HepG2 (cell line): ENCODE measurements at regions not wholly inside any gene's neighbourhood (a gene's known extent, or its start where the extent isn't known, plus 50 kb on each side); places are given as distances from the start of the nearest gene placed in this dataset.

Experiments
- ATAC-seq: fragments of 200-7000 bp; cut with Tn5 transposase; 3 replicates; pipeline ENCODE4 v1.9.1; 2020; ENCODE audit warnings: mild to moderate bottlenecking, moderate library complexity
- BruUV-seq: library from RNA; stranded (reverse); fragments of 400-500 nt; replicated peaks from 2 replicates; lab custom pipeline; 2021; lab: Mats Ljungman, UMichigan
- CTCF ChIA-PET: fragments of 300-600 bp; formaldehyde crosslinking; extraction: SDS; loops from one replicate; lab custom pipeline; 2021; ENCODE audit warnings: low total read pairs, inconsistent platforms, low intra/inter-chr PET ratio; lab: Yijun Ruan, JAX
- POLR2A ChIA-PET: fragments of 350-600 bp; sonication (Branson Sonifier 250); formaldehyde crosslinking; loops from one replicate; lab custom pipeline; 2020; ENCODE audit warnings: antibody characterized with exemption, inconsistent platforms; lab: Yijun Ruan, JAX
- DNase-seq: peaks from one replicate; pipeline ENCODE4 v3.0.0-alpha.2; 2015; ENCODE audit warnings: low spot score
- FAIRE-seq: peaks from 3 replicates; lab custom pipeline; 2011; peaks lifted over from hg19 to GRCh38; lab: Jason Lieb, UNC
- H2AFZ ChIP-seq: one replicate; pipeline ENCODE4 v1.6.1; 2011; ENCODE audit warnings: low read length, inconsistent platforms
- H3K27ac ChIP-seq: fragments of 300-600 bp; 3 replicates; pipeline ENCODE4 v1.8.0; 2011; ENCODE audit warnings: mixed run types, mild to moderate bottlenecking, mixed read lengths, low read length, inconsistent platforms; ENCODE audit not compliant: insufficient read depth; ENCODE audit errors: extremely low read length
- H3K27me3 ChIP-seq, 2 experiments: fragments of 200-600 bp in 1 of 2; 2 replicates in 1 of 2; 3 replicates in 1 of 2; pipeline versions ENCODE4 v1.6.0 to v1.8.0; 2011; ENCODE audit warnings: low read length in 2 of 2, mild to moderate bottlenecking in 2 of 2, moderate library complexity in 2 of 2, inconsistent platforms in 1 of 2; ENCODE audit not compliant: insufficient read depth in 2 of 2, control insufficient read depth in 1 of 2
- H3K36me3 ChIP-seq, 2 experiments: fragments of 200-600 bp in 1 of 2; replicated peaks in 1 of 2; 2 replicates in 1 of 2; 3 replicates in 1 of 2; pipeline versions ENCODE4 v1.5.1 to v1.8.0; 2011; ENCODE audit warnings: low read length in 2 of 2, inconsistent platforms in 1 of 2; ENCODE audit not compliant: insufficient read depth in 2 of 2, control insufficient read depth in 1 of 2
- H3K4me1 ChIP-seq: 2 replicates; pipeline ENCODE4 v1.5.1; 2012; ENCODE audit warnings: low read length, inconsistent platforms; ENCODE audit not compliant: insufficient read depth
- H3K4me2 ChIP-seq: 2 replicates; pipeline ENCODE4 v1.6.0; 2011; ENCODE audit warnings: low read depth, low read length, inconsistent platforms
- H3K4me3 ChIP-seq, 3 experiments: fragments of 200-600 bp in 1 of 3; sonication (generic), shearing (Covaris generic) in 1 of 3; replicated peaks in 1 of 3; 2 replicates each; pipeline ENCODE4 v1.5.1; 2011 to 2016; ENCODE audit warnings: low read length in 3 of 3, inconsistent platforms in 2 of 3, low read depth in 2 of 3, mild to moderate bottlenecking in 2 of 3, control low read depth in 1 of 3, mixed read lengths in 1 of 3; ENCODE audit not compliant: insufficient read depth in 1 of 3
- H3K79me2 ChIP-seq: one replicate; pipeline ENCODE4 v1.6.1; 2011; ENCODE audit warnings: low read length, inconsistent platforms; ENCODE audit not compliant: insufficient read depth
- H3K9ac ChIP-seq: 2 replicates; pipeline ENCODE4 v1.6.0; 2011; ENCODE audit warnings: mild to moderate bottlenecking, low read depth, low read length, inconsistent platforms; ENCODE audit not compliant: insufficient read depth
- H3K9me3 ChIP-seq: 2 replicates; pipeline ENCODE4 v1.5.1; 2012; ENCODE audit warnings: mild to moderate bottlenecking, low read length
- H4K20me1 ChIP-seq: 2 replicates; pipeline ENCODE4 v1.6.0; 2011; ENCODE audit warnings: inconsistent platforms, mild to moderate bottlenecking, low read length, moderate library complexity; ENCODE audit not compliant: insufficient read depth
- HNRNPL ChIP-seq: fragments of 200-400 bp; formaldehyde crosslinking; IDR thresholded peaks from 2 replicates; pipeline ENCODE4 v1.6.1; 2017; ENCODE audit warnings: mild to moderate bottlenecking, low read depth, low read length
- ISL2 ChIP-seq: sonication (generic); formaldehyde crosslinking; IDR thresholded peaks from 2 replicates; pipeline ENCODE4 v1.5.0; 2020; ENCODE audit warnings: missing genetic modification reagents
- MAZ ChIP-seq, 2 experiments: sonication (generic) in 1 of 2; formaldehyde crosslinking in 1 of 2; IDR thresholded peaks; 2 replicates each; pipeline versions ENCODE4 v1.5.0 to v1.6.1; 2012 to 2020; ENCODE audit warnings: low read depth in 2 of 2, mild to moderate bottlenecking in 2 of 2, borderline replicate concordance in 1 of 2, improper control_type of control experiment in 1 of 2, low read length in 1 of 2, missing genetic modification reagents in 1 of 2, moderate library complexity in 1 of 2
- MXI1 ChIP-seq: IDR thresholded peaks from 3 replicates; pipeline ENCODE4 v1.6.1; 2012; ENCODE audit warnings: low read depth, low read length, inconsistent platforms, borderline replicate concordance
- SNAI1 ChIP-seq: sonication (generic); formaldehyde crosslinking; IDR thresholded peaks from 2 replicates; pipeline ENCODE4 v1.5.0; 2020; ENCODE audit warnings: mild to moderate bottlenecking, missing genetic modification reagents, borderline replicate concordance
- ZNF138 ChIP-seq: sonication (generic); formaldehyde crosslinking; IDR thresholded peaks from 2 replicates; pipeline ENCODE4 v1.5.0; 2020; ENCODE audit warnings: mild to moderate bottlenecking, low read depth, missing genetic modification reagents
- ZNF180 ChIP-seq: sonication (generic); formaldehyde crosslinking; IDR thresholded peaks from 2 replicates; pipeline ENCODE4 v1.4.0; 2020; ENCODE audit warnings: low read depth, missing genetic modification reagents, borderline replicate concordance
- ZNF446 ChIP-seq: sonication (generic); formaldehyde crosslinking; IDR thresholded peaks from 2 replicates; pipeline ENCODE4 v1.5.0; 2020; ENCODE audit warnings: mild to moderate bottlenecking, missing genetic modification reagents
- ZNF674 ChIP-seq: sonication (generic); formaldehyde crosslinking; IDR thresholded peaks from 2 replicates; pipeline ENCODE4 v1.5.0; 2020; ENCODE audit warnings: low read depth, mild to moderate bottlenecking, missing genetic modification reagents
- WGBS: methylation state at CpG from one replicate; pipeline ENCODE4 v1.1.6; 2017; ENCODE audit warnings: low lambda C conversion rate; 5-methylcytosine and 5-hydroxymethylcytosine counted together
- in situ Hi-C: cut with HindIII; loops from 2 replicates; pipeline ENCODE4 v1.10.0; 2017; ENCODE audit warnings: low pct_unique_long_range_greater_than_20kb; ENCODE audit not compliant: extremely low pct_ligation_motif_present
- intact Hi-C: fragments of 100-400 bp; cut with micrococcal nuclease; formaldehyde crosslinking; loops from one replicate; pipeline ENCODE4 v1.10.0; 2022; ENCODE audit not compliant: unreplicated experiment
- TF ChIP-seq, protein P1 (sequence below): sonication (generic); formaldehyde crosslinking; IDR thresholded peaks from 2 replicates; pipeline ENCODE4 v1.5.1; 2020; ENCODE audit warnings: missing genetic modification reagents, mild to moderate bottlenecking, borderline replicate concordance
- TF ChIP-seq, protein P2 (sequence below): sonication (generic); formaldehyde crosslinking; IDR thresholded peaks from 2 replicates; pipeline ENCODE4 v1.5.0; 2020; ENCODE audit warnings: mild to moderate bottlenecking, missing genetic modification reagents

DNA sequence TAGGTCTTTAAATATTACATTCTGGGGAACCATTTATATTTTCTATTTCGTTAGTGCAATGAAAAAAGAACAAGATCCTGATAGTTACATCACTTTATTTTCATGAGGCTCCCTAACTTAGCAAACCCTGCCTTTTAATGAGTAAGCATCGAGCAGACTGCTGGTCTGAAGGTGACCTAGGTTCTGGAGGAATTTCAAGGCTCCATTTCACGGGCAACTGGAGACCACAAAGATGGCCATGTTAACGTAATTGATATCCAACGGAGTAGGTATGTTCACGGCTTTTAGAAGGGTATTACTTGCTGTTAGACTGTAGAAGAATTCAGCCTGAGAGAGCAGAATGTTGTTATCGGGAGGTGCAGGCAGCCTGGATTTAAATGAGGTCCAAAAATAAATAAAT, 1597.6 kb downstream of the EFNB2 start:
- ChIA-PET POLR2A (no interaction called here), CTCF (no interaction called here)
- peaks cover 41% of the 10 kb centered on the region for H3K9me3 ChIP-seq
- no peaks in the 10 kb centered on the region for H3K4me1 ChIP-seq
- intact Hi-C loops = no loop called here
- H3K27me3 ChIP-seq = no peaks in the 10 kb centered on the region
- in situ Hi-C loops = no loop called here
- H3K4me3 ChIP-seq = no peak overlapping the region
- no peak overlapping the region for H3K4me2 ChIP-seq
- H3K36me3 ChIP-seq = no peaks in the 10 kb centered on the region
- TF ChIP-seq HNRNPL = no peak
- no peak for TF ChIP-seq ZNF446 (CRISPR knock-in tag)
- TF ChIP-seq, protein P1, sequence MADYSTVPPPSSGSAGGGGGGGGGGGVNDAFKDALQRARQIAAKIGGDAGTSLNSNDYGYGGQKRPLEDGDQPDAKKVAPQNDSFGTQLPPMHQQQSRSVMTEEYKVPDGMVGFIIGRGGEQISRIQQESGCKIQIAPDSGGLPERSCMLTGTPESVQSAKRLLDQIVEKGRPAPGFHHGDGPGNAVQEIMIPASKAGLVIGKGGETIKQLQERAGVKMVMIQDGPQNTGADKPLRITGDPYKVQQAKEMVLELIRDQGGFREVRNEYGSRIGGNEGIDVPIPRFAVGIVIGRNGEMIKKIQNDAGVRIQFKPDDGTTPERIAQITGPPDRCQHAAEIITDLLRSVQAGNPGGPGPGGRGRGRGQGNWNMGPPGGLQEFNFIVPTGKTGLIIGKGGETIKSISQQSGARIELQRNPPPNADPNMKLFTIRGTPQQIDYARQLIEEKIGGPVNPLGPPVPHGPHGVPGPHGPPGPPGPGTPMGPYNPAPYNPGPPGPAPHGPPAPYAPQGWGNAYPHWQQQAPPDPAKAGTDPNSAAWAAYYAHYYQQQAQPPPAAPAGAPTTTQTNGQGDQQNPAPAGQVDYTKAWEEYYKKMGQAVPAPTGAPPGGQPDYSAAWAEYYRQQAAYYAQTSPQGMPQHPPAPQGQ = no peak
- TF ChIP-seq ISL2 (CRISPR knock-in tag) = no peak
- no peak for TF ChIP-seq SNAI1
- TF ChIP-seq ZNF180 (CRISPR knock-in tag) = no peak
- no peak for TF ChIP-seq MAZ (IDR thresholded peaks at IDR 0.05; ENCODE audit: borderline replicate concordance, low read depth, low read length)
- no peak for TF ChIP-seq MAZ (CRISPR knock-in tag; IDR thresholded peaks at IDR 0.05; ENCODE audit: low read depth)
- TF ChIP-seq ZNF674 = no peak
- TF ChIP-seq, protein P2, sequence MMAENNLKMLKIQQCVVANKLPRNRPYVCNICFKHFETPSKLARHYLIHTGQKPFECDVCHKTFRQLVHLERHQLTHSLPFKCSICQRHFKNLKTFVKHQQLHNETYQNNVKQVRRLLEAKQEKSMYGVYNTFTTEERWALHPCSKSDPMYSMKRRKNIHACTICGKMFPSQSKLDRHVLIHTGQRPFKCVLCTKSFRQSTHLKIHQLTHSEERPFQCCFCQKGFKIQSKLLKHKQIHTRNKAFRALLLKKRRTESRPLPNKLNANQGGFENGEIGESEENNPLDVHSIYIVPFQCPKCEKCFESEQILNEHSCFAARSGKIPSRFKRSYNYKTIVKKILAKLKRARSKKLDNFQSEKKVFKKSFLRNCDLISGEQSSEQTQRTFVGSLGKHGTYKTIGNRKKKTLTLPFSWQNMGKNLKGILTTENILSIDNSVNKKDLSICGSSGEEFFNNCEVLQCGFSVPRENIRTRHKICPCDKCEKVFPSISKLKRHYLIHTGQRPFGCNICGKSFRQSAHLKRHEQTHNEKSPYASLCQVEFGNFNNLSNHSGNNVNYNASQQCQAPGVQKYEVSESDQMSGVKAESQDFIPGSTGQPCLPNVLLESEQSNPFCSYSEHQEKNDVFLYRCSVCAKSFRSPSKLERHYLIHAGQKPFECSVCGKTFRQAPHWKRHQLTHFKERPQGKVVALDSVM = no peak
- TF ChIP-seq ZNF138 = no peak
- no peak for TF ChIP-seq MXI1
- ATAC-seq (no peak), DNase-seq (no peak), FAIRE-seq (no peak)
- no TSS peak for BruUV-seq
- no peak overlapping the region for H2AFZ ChIP-seq
- no peaks in the 10 kb centered on the region for H4K20me1 ChIP-seq
- WGBS = 0% methylated on average over 7 of the region's 7 CpGs
- no peaks in the 10 kb centered on the region for H3K79me2 ChIP-seq
- H3K27ac ChIP-seq = no peak overlapping the region
- H3K9ac ChIP-seq = no peak overlapping the region
